HG03469 (cell line): ENCODE measurements at regions not wholly inside any gene's neighbourhood (a gene's known extent, or its start where the extent isn't known, plus 50 kb on each side); places are given as distances from the start of the nearest gene placed in this dataset.

Experiments used
- ATAC-seq: cut with Tn5 transposase; IDR thresholded peaks from one replicate; pipeline ENCODE4 v1.9.1; 2021; ENCODE audit warnings: mild to moderate bottlenecking, moderate library complexity, moderate number of reproducible peaks; ENCODE audit not compliant: unreplicated experiment

DNA sequence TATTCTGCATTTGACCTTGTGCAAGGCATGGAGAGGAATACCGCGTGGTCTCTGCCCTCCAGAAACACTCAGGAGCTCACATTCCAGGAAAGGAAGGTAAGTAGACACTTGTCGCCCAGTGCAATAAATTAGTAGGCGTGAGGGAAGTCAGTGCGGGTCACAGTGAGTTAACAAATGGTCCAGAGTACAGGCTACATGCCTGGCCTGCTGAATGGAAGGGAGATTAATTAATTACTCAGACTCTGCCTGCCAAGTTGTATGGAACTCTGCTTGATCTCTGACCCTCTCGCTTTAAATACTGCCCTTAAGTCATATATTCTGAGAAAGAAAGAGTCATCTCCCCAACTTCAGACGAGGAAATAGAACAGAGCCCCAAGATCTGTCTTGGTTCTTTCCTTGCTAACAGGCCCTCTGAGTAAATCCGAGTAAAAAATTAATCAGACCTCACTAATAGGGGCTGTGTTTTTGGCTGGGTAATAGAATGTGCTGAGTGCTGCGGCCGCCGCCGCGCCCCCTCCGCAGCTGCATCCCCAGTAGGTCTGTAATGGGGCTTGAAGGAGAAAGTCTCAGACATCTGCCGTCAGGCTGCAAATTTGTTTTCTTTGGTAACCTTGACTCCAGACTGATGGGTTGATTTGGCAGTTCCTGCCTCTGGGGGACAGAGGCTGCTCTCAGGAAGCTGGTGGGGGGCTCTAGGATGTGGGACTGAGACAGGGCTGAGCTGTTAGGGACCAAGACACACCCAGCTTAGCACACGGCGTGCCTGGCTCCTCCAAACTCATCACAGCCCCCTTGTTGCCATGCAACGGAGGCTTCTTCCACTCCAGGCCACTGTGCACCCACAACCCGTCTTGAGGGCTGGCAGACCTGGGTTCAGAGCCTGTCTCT, 144.4 kb downstream of the NSG2 start:
- ATAC-seq: no peak

DNA sequence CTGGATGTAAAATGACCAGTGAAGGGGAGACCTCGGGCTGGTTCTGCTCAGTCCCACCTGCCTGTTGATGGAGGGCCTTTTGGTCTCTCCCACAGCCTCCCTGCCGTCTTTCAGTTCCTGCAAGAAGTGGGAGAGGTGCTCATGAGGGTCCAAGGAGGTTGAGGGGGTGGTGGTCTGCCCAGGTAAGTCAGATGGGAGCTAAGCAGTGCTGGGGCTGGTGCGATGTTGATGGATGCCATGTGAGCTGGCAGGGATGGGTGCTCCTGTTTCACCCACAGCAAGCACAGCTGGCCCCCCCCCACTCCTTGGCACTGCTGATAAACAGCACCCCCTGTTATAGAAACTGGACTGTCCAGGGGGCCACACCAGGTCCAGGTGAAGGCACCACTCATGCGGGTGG, 145.6 kb downstream of the NSG2 start:
- ATAC-seq: no peak

DNA sequence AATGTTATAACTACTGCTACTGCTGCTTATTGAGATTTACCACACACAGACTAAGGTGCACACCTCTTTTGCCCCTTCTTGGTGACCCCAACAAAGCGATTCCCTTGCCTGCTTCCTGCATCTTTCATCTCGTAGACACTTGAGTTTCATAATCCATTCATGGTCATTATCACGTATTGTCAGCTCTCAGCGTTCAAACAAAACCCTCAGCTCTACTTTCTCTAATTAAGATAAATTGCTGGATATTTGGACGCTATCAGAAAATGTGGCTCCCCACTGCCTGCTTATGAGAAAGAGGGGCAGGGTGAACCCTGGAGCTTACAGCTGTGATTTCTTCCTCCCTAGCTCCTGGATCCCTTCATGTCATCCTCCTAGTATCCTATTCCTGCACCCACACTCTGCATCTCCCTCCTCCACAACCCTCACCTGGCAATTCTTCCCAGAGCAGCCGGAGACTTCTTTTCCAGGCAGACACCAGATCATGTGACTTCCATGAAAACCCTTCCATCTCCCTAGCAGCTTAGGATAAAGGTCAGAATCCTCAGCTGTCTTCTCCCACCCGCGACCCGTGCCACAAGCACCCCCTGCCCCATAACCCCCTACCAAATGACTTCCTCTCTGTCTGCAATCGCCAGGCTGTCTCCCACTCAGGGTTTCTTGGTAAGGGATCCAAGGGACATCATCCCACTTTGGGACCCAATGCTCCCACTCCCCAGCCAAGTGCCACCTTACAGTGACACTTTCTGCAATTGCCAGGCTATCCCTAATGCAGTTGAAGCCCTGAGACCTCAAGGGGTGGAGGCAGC, 146.5 kb downstream of the NSG2 start:
- no peak for ATAC-seq

DNA sequence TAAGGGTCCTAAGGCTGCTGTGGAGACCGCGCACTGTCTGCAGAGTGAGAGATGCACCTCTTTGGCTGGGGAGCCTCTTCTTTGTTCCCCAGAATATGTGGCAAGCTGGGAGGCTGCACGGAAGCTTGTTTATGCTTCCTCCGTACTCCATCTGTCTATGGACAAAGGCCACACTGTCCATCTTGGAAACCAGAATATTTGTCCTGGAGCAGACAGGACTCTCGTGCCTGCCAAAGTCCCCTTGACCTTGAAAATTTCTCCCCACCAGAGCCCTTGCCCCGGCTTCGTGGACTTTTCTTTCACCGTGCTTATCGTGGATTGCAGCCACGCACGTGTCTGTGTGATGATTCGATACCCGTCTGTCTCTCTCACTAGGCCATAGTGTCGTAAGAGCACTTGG, 147.4 kb downstream of the NSG2 start:
- no peak for ATAC-seq

DNA sequence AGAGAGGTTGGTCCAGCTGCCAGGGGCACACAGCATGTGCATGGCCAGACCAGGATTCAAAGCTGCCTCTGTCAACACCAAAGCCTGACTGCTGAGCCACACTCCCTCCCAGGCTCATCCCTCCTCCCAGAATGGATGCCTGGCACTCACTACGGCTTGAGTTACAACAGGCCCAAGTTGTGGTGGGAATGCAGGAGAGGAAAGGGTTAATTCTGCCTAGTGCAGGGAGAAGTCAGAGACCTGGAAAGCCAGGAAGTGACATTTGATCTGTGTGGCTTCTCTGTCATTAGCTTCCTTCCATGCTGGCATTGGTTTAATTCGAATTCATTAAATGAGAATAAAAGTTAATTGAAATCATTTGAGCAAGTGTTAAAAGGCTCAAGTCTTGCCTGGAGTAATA, 150.0 kb downstream of the NSG2 start:
- ATAC-seq: no peak

DNA sequence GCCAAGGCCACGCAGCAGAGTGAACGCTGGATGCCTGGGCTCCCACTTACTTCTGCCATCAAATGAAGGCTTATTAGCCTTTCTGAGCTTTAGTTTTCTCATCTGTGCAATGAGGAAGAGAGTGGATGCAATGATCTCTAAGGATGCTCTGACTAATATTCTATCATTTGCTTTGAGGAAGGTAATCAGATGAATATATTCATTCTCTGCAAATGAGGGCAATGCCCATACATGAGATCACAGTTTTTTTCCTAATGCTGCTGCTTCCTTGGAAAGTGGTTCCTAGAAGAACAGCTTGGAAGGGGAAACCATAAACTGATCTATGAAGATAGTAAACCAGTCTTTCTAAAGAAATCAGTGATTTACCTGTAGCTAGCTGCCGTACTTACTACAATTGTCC, 152.4 kb downstream of the NSG2 start:
- ATAC-seq: no peak

DNA sequence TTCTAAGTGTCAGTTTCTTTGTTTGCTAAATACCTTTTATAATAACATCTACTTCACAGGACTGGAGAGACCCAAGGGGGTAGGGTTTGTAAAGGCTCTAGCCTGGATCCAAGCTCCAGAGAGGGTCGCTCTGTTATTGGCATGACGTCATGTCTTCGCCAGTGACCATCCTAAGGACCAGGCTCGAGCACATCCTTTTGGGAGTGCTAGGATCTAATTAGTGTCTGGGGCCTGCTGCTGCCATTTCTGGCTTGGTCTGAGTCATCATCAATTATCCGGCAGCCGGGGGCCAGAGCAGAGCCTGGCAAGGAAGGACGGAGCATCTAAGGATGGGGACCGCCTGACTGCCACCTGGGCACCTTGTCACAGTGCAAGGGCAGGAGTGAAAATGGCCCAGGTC, 153.0 kb downstream of the NSG2 start:
- ATAC-seq: no peak

DNA sequence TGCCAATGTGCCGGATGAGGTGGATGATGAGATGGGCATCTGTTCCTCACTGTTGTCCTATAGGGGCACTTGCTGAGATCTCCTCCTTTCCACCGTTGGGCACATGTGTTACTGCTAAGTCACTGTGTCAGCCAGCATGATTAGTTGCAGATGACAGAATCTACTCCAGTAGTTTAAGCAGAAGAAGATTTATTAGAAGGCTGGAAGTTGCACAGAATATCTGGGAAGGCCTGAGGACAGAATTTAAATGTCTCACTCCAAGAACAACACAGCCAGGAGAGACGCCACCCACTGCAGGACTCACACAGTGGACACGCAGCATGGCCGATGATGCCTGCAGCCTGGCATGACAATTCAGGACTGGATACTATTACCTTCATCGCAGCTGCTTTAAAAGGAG, 157.5 kb downstream of the NSG2 start:
- no peak for ATAC-seq

DNA sequence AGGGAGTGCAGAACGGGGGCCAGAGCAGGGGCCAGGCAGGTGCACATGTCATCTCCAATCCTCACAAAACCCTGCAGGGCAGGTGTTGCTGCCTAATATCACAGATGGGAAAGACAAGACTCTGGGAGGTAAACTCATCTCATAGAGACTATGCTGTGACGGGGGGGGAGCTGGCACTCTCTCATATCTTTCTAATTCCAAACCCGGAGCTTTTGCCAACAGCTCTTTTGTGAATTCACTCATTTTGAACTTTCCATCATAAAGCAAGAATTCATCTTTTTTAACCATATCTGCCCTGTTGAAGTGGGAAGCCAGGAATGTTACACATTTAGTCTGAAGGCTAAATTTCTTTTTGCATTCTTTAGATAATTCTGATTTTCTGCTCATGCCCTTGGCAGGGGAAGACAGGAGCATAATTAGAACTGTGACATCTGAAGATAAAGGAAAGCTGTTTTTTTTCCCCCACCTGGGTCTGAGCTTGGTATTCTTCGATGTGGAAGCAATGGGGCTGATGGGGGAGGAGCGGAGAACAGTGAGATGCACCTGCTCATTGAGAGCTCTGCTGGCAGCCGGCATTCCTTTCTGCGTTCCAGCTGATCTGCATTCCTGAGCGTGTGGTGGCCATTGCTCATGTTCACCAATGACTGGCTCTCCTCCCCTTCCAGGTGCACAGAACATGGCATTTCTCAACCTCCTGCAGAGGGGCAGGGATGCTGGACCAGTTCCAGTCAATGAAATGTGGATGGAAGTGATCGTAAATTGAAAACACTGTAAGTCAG, 159.2 kb downstream of the NSG2 start:
- ATAC-seq: no peak

DNA sequence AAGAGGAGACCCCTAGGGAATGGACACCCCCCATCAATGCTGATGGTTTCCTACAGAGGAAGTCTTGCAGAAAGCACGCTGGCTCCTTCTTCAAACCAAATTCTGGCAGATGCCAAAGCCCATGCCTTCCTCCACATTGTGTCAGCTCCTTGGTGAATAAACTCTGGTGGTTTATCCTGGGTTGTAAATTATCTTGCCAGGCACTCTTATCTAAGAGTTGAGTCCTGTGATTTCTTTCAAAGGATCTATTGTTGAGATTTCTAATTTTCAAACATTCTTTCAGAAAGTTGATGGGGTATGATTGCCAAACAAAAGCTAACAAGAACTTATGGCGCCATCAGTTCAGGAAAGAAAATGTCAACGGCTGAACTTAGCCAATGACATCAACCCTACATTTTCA, 160.4 kb downstream of the NSG2 start:
- ATAC-seq: no peak

DNA sequence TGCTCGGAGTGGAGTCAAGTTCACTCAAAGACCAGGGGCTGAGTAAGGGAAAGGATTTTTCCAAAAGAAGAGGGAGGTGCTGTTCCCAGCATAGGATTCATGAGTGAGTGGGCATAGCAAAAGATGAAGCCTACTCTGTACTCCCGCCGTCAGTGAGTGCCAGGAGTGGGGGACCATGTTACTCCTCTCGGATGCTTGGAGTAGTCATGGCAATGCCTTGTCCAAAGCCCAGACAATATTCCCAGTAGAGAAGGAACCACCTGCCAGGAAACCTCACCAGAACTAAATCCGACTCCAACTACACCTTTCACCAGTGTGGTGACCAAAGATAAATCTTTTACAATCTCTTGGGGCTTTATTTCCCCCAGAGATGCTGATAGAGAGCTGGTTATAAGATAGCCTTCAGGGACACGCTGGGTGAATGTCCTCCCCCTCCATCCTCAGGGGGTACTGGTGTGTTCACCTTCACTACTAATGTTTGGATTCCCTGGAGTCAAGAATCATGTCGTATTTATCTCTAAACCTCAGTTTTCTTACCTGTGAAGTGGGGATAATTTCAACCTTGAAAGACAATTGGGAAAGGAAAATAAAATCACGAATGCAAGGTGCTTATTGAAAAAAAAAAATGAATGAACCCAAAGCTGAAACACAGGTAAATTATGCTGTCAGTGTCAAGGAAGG, 165.2 kb downstream of the NSG2 start:
- no peak for ATAC-seq

DNA sequence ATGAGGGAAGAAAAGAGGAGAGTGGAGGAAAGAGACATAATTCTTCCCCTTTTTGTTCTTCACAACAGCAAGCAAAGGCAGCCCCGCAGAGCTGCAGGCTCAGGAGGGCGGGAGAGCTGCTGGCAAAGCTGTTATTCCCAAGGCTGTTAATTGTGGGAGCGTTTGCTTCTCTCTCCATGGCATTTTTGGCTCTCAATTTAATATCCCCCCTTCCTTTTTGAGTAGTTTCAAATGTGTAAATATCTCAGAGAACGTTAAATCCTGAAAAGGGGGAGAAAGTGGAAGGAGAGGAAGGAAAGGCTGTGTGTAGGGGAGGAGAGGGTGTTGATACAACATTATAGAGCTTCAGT, 165.7 kb downstream of the NSG2 start:
- no peak for ATAC-seq

DNA sequence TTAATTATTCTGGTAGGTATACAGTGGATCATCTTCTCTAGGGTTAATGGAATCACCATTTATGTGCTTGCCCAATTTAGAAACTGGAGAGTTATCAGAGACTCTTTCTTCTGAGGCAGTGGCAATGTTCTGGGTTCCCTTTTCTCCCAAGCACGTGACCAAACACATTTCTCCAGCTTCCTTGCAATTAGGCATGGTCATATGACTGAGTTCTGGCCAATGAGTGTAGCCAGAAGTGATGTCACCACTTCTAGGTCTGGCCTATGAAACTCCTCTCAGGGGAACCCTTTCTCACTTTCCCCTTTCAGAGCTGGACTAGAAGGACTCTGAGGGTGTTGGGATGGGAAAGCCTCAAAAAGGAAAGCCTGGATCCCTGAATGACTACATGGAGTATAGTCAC, 172.0 kb downstream of the NSG2 start:
- no peak for ATAC-seq

DNA sequence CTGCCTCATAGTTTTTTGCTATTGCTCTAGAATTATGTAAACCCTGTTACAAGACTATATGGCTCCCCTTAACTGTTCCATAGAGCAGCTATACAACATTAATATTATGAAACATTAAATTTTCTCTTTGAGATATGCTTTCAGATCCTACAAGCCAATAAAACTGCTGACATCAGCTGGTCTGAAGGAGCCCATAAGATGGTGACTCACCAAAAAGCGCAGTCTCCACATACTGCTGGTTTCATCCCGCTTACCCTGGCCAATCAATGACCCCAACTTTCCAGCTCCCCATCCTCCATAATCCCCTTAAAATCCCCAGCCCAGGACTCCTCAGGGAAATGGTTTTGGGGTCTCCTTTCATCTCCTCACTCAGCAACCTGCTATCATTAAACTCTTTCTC, 172.7 kb downstream of the NSG2 start:
- ATAC-seq: no peak

DNA sequence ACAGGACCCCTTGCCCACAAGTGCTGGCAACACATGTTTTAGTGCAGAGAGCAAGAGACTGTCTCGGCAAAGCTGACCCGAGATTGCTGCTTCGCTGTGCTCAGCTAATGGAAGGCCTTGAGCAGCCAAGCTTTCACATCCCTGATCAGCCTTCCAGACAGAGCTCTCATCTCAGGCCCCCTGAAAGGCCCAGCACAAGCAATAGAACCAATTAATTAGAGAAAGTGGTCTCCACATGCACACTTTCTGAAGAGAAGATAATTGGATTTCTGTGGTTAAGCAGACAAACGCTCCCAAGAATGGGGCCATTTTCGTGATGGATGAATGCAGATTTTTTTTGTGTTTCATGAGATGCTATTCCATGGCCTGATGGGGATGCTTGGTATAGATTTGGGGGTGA, 174.9 kb downstream of the NSG2 start:
- ATAC-seq: no peak

DNA sequence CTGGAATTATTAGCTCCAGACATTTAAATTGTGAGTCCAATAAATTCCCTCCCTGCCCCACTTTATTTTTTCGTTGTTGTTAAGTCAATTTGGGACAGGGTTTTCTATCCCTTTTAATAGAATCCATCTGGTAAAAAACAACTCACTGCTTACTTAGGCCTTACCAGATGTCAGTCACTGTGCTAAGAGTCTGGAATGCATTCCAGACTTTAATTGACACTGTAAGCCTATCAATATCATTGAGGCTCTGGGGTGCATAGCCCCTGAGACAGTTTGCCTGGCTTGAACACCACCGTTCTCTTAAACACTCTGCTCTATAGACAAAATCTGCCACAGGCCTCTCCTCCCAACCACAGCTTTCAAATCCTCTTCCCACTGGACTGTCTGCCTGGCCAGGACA, 175.9 kb downstream of the NSG2 start:
- ATAC-seq: no peak

DNA sequence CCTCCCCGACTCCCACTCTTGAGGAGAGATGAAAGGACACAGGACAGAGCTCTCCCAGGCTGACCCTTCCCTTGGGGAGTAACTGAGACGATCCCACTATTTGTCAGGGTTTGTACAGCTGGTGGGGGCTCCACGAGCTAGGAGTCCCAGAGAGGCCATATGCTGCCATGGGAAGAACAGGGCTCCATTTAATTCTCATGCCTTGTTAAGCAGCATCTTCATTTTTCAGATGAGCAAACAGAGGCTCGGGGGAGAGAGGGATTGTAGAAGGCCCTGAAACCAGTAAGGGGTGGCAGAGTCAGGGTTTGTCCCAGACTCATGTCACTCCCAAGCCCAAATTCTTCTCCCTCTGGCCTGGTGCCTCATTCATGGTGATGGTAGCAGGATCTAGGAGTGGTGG, 176.4 kb downstream of the NSG2 start:
- ATAC-seq: no peak

DNA sequence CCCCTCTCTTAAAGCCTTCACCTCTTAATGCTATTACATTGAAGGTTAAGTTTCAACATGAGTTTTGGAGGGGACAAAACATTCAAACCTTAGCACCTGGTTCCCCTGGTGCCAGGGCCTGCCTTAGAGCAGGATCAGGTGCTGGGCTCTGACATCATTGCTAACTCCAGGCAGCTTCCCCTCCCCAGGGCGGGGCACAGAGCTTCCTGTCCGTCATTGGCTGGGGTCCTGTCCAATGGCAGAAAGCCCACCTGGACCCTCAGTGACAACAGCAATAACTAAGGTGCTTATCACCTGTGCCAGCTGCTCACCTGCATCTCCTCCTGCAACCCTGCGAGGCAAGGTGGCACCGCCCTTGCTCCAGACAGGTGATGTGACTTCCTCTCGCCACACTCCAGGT, 177.4 kb downstream of the NSG2 start:
- no peak for ATAC-seq

DNA sequence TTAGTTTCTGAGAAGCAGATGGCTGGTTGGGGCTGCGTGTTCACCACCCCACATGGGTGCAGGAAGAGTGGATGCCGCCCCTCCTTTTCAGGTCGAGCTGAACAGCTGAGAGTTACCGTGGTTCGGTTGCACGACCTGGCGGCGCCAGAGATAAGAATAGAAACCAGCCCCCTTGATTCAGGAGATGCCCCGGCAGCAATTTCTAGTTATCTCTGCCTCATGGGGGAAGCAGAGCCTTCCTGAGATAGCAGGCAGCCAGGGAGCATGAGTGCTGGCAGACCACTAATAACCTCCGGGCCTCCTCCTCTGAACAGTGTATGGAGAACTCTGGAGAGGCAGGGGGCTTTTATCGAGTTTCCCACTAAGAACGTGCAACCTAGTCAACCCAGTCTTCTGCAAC, 177.8 kb downstream of the NSG2 start:
- no peak for ATAC-seq

DNA sequence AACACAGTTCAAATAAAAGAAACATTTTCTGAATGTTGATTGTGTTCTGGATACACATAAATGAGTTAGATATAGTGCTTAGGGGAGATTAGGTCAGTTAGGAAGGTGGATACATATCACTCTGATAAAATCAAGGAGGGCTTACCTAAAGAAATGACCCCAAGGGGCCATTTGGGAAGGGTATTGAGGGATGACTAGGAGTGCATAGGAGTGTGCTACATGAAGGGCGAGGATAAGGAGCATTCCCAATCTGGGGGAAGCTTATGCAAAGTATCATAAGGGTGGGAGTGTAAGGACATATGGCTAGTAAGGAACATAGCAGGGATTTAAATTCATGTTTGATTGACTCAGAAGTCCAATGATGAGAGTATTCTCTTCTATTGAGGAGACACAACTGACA, 183.6 kb downstream of the NSG2 start:
- ATAC-seq: no peak
